ENCODE measurements at regions not wholly inside any gene's neighbourhood (a gene's known extent, or its start where the extent isn't known, plus 50 kb on each side); places are given as distances from the start of the nearest gene placed in this dataset.
A peak's percentile ranks its signal among the peaks of the same experiment; 100 is the strongest.

DNA sequence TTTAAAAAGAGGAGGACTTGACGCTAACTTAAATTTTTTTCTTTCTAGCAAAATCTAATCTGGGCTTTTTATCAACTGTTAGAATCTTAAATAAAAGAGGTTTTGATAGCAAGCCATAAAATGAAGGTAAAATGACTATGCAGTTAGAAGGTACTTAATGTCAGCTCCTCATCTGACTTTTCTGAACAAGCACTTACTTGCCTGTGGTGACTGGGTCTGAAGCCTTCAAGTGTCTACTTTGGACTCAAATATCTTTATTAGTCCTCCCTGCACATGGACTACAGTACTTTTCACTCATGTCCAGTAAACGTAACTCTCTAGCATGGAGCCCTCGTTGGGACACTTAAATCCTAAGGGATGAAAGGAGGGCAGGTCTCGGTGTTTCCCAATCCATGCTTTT is 135.9 kb downstream of the P2RY1 start:
- POLR2A ChIA-PET, result no interaction called here
- peak overlapping the region; percentile 60 for H2AFZ ChIP-seq (ENCODE audit: low read depth, low read length, poor library complexity, severe bottlenecking)
- H3K4me2 ChIP-seq (ENCODE audit: low read length), result no peak overlapping the region
- H3K4me1 ChIP-seq (ENCODE audit: control insufficient read depth in 1 of 2, insufficient read depth in 2 of 2, low read length in 2 of 2), result peaks cover 0 to 13% of the 10 kb centered on the region in 2 experiments; a peak in 2 of 4 replicates
- no peaks in the 10 kb centered on the region for H3K27me3 ChIP-seq (ENCODE audit: insufficient read depth, low read length)
- no peak for ATAC-seq
- intact Hi-C loops (cut with micrococcal nuclease), result no loop called here
- H3K9ac ChIP-seq (ENCODE audit: low read length), result no peak overlapping the region
- no peaks in the 10 kb centered on the region for H3K9me3 ChIP-seq (ENCODE audit: control insufficient read depth in 1 of 2, insufficient read depth in 1 of 2, low read depth in 1 of 2, low read length in 2 of 2)
- RAD21 ChIA-PET (ENCODE audit: low non-redundant PET in 1 of 2, low total read pairs in 2 of 2, uncharacterized antibody in 2 of 2, unreplicated experiment in 2 of 2), result no interaction called here
- TF ChIP-seq POLR2AphosphoS5 (IDR thresholded peaks at IDR 0.05; ENCODE audit: low read depth, low read length) (no peak), FOSL1 (IDR thresholded peaks at IDR 0.05; ENCODE audit: low read depth) (no peak), POLR2A (IDR thresholded peaks at IDR 0.05; ENCODE audit: borderline replicate concordance, extremely low read depth, insufficient read depth, insufficient read length) (no peak), EGR1 (IDR thresholded peaks at IDR 0.05; ENCODE audit: low read depth) (no peak), CBX3 (IDR thresholded peaks at IDR 0.05; ENCODE audit: low read depth) (no peak), YY1 (IDR thresholded peaks at IDR 0.05; ENCODE audit: extremely low read depth, insufficient replicate concordance, low read depth, low read length) (no peak), CEBPB (IDR thresholded peaks at IDR 0.05; ENCODE audit: low read depth) (no peak), RAD21 (IDR thresholded peaks at IDR 0.05; ENCODE audit: low read depth) (no peak), JUND (IDR thresholded peaks at IDR 0.05) (no peak), ZFX (IDR thresholded peaks at IDR 0.05) (no peak), ELF1 (IDR thresholded peaks at IDR 0.05; ENCODE audit: borderline replicate concordance, low read depth) (no peak)
- TF ChIP-seq, protein P1, sequence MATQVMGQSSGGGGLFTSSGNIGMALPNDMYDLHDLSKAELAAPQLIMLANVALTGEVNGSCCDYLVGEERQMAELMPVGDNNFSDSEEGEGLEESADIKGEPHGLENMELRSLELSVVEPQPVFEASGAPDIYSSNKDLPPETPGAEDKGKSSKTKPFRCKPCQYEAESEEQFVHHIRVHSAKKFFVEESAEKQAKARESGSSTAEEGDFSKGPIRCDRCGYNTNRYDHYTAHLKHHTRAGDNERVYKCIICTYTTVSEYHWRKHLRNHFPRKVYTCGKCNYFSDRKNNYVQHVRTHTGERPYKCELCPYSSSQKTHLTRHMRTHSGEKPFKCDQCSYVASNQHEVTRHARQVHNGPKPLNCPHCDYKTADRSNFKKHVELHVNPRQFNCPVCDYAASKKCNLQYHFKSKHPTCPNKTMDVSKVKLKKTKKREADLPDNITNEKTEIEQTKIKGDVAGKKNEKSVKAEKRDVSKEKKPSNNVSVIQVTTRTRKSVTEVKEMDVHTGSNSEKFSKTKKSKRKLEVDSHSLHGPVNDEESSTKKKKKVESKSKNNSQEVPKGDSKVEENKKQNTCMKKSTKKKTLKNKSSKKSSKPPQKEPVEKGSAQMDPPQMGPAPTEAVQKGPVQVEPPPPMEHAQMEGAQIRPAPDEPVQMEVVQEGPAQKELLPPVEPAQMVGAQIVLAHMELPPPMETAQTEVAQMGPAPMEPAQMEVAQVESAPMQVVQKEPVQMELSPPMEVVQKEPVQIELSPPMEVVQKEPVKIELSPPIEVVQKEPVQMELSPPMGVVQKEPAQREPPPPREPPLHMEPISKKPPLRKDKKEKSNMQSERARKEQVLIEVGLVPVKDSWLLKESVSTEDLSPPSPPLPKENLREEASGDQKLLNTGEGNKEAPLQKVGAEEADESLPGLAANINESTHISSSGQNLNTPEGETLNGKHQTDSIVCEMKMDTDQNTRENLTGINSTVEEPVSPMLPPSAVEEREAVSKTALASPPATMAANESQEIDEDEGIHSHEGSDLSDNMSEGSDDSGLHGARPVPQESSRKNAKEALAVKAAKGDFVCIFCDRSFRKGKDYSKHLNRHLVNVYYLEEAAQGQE (IDR thresholded peaks at IDR 0.05; ENCODE audit: low read depth), result no peak
- TF ChIP-seq, protein P2, sequence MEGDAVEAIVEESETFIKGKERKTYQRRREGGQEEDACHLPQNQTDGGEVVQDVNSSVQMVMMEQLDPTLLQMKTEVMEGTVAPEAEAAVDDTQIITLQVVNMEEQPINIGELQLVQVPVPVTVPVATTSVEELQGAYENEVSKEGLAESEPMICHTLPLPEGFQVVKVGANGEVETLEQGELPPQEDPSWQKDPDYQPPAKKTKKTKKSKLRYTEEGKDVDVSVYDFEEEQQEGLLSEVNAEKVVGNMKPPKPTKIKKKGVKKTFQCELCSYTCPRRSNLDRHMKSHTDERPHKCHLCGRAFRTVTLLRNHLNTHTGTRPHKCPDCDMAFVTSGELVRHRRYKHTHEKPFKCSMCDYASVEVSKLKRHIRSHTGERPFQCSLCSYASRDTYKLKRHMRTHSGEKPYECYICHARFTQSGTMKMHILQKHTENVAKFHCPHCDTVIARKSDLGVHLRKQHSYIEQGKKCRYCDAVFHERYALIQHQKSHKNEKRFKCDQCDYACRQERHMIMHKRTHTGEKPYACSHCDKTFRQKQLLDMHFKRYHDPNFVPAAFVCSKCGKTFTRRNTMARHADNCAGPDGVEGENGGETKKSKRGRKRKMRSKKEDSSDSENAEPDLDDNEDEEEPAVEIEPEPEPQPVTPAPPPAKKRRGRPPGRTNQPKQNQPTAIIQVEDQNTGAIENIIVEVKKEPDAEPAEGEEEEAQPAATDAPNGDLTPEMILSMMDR (IDR thresholded peaks at IDR 0.05 in 2 of 3, conservative IDR thresholded peaks at IDR 0.05 in 1 of 3; ENCODE audit: borderline replicate concordance in 1 of 3, insufficient read depth in 1 of 3, low read depth in 2 of 3, low read length in 2 of 3), result no peak
- TF ChIP-seq, protein P3, sequence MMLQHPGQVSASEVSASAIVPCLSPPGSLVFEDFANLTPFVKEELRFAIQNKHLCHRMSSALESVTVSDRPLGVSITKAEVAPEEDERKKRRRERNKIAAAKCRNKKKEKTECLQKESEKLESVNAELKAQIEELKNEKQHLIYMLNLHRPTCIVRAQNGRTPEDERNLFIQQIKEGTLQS (IDR thresholded peaks at IDR 0.05), result no peak
- TF ChIP-seq, protein P4, sequence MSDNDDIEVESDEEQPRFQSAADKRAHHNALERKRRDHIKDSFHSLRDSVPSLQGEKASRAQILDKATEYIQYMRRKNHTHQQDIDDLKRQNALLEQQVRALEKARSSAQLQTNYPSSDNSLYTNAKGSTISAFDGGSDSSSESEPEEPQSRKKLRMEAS (IDR thresholded peaks at IDR 0.05), result no peak
- no TSS peak for BruUV-seq (replicated peaks)
- H3K79me2 ChIP-seq (ENCODE audit: insufficient read depth, low read length), result no peaks in the 10 kb centered on the region
- no peak overlapping the region for H3K4me3 ChIP-seq (replicated peaks in 1 of 2; ENCODE audit: low read depth in 1 of 2, low read length in 2 of 2)
- CTCF ChIA-PET, result no interaction called here
- no peaks in the 10 kb centered on the region for H4K20me1 ChIP-seq (ENCODE audit: insufficient read depth)
- H3K27ac ChIP-seq (ENCODE audit: low read depth, low read length), result no peak overlapping the region
- no peaks in the 10 kb centered on the region for H3K36me3 ChIP-seq (ENCODE audit: control insufficient read depth in 1 of 2, insufficient read depth in 2 of 2, low read length in 2 of 2)
- DNase-seq (ENCODE audit: low read depth, low spot score), result no peak
- H3K9me2 ChIP-seq (ENCODE audit: insufficient read depth), result no peaks in the 10 kb centered on the region
